HCT116 (cell line): ENCODE measurements at regions not wholly inside any gene's neighbourhood (a gene's known extent, or its start where the extent isn't known, plus 50 kb on each side); places are given as distances from the start of the nearest gene placed in this dataset.

Experiments used
- CTCF ChIP-seq, 3 experiments: fragments of 200-600 bp in 1 of 3; sonication (generic) in 1 of 3; IDR thresholded peaks in 2 of 3; conservative IDR thresholded peaks in 1 of 3; 2 replicates each; pipeline ENCODE4 v1.5.1; 2012 to 2017; ENCODE audit warnings: low read depth in 2 of 3, low read length in 2 of 3, antibody characterized with exemption in 1 of 3, borderline replicate concordance in 1 of 3, control low read depth in 1 of 3, mild to moderate bottlenecking in 1 of 3, mixed read lengths in 1 of 3, mixed run types in 1 of 3, moderate library complexity in 1 of 3; ENCODE audit not compliant: insufficient read depth in 1 of 3
- MAX ChIP-seq: IDR thresholded peaks from 2 replicates; pipeline ENCODE4 v1.6.1; 2012

- TF ChIP-seq MAX (no peak), CTCF (IDR thresholded peaks at IDR 0.05 in 2 of 3, conservative IDR thresholded peaks at IDR 0.05 in 1 of 3; ENCODE audit: borderline replicate concordance in 1 of 3, insufficient read depth in 1 of 3, low read depth in 2 of 3, low read length in 2 of 3) (no peak)
Observed at GRCh38 chr3:84881288-84881687, 77.5 kb upstream of the CADM2 start.
